HG02623 (cell line): ENCODE measurements at regions not wholly inside any gene's neighbourhood (a gene's known extent, or its start where the extent isn't known, plus 50 kb on each side); places are given as distances from the start of the nearest gene placed in this dataset.
"Not testable (repeated sequence)": the region's sequence is repeated elsewhere in the genome, so short reads cannot be mapped to it uniquely, and the experiment has no call there.

Experiments
- ATAC-seq: cut with Tn5 transposase; IDR thresholded peaks from one replicate; pipeline ENCODE4 v1.9.1; 2021; ENCODE audit warnings: moderate library complexity; ENCODE audit not compliant: unreplicated experiment

DNA sequence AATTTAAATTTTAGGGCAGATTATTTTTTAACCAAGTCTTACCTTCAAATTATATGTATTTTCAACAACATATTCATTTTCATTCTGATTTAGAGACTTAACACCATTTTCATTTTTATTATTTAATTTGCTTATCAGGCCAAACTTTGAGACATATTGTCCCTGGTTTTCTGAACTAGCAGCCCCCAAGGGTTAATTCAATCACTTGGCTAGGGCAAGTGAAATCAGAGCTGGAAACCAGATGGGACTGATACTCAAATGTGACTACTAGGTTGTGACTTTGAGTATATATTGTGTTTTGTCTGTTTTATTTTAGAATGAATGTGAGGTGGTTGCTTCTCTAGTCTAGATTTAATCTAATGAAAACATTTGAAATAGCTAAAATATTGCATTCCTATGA lies 198.9 kb upstream of the PTGFR start:
- ATAC-seq: no peak

DNA sequence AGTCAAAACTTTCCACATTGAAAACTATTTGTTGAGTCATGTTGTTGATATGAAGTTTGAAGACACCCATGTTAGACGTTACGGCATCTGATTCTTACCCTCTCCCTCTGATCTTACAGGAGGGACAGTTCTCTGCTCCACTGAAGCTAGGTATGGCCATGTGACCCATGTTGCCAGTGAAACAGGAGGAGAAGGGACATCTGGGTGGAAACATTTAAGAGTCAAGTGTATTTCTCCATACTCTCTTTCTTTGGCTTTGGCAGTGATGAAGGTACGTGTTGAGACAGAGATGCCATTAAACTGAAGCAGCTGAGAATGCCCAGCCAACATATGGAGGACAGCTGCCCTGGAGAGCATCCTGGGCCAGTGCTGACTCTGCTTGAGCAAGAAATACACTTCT lies 198.4 kb upstream of the PTGFR start:
- ATAC-seq: no peak

DNA sequence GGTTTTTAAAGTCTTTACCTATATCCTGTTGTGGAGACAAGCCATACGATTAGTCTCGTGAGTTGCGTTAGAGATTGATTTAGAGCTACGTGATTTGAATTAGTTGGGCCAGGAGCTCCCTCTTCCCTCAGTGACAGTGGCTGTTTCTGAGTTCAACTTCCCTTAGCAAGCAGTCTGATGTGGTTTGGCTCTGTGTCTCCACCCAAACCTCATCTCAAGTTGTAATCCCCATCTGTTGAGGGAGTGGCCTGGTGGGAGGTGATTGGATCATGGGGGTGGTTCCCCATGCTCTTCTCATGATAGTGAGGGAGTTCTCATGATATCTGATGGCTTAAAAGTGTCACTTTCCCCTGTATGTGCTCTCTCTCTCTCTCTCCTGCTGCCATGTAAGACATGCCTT lies 192.9 kb upstream of the PTGFR start:
- ATAC-seq: no peak

DNA sequence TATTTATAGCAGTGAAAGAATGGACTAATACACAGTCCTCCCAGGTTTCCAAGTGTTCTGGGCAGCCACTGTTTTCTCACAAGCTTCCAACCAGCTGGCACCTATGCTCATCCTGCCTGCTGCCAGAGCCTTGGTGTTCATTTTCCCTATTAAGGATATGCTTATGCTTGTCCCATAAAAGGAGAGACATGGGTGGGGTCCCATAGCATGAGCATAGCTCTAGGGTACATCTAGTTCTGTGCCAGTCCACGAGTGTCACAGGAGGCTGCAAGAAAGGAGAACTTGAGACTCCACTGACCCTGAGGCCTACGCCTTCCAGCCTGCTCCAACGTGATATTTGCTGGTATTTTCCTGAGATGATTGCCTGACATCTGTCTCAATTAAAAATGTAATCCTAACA lies 192.4 kb upstream of the PTGFR start:
- ATAC-seq: no peak

DNA sequence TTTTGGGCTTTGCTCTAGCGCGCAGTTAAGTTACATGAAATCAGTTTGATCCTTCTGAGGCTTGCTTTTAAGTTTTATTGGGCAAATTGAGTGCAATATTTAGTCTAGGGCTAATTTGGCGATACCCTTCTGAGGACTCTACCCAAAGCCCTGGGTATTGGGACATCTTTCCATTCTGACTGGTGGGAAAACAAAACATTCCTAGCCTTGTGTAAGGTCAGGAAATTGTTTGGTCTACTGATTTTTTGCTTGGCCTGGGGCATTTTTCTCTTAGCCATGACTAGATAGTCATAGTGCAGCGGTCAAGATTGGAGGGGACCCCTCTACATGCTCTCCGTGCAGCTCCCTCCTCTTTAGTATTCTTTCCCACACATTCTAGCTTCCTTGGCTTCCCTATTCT lies 189.6 kb upstream of the PTGFR start:
- no peak for ATAC-seq

DNA sequence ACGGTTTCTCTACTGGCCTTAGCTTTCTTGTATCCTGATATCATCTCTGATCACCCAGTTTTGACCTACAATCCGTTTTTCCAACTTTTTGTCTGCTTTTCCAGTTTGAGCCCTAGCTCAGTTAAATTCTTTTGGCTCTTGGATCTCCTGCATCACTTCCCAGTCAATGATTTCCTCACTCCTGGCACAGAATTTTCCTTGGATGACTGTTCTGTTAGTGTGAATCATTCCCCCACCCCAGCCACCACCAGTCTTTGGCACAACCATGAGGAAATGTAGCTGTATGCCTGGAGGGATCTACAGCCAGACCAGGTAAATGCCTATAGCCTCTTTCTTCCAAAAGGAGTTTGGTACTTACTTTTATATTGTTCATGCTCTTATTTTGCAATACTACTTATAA lies 187.2 kb upstream of the PTGFR start:
- no peak for ATAC-seq

DNA sequence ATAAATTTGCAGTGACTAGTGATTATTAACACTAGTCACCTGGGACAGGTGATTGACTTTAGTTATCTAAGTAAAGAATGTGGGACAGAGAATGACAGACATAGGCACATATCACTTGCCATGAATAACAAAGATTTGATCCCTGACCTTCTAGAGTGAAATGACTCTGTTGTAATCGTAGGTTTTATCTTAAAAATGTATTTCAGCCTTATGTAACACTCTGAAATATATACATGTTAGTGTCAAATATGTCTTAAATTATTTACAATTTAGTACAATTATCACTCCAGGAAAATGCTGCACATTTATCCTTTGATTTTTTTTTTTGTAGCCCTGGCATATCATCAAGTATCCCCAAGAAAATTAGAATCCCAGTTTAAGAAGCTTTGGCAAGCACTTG lies 186.4 kb upstream of the PTGFR start:
- ATAC-seq: no peak

DNA sequence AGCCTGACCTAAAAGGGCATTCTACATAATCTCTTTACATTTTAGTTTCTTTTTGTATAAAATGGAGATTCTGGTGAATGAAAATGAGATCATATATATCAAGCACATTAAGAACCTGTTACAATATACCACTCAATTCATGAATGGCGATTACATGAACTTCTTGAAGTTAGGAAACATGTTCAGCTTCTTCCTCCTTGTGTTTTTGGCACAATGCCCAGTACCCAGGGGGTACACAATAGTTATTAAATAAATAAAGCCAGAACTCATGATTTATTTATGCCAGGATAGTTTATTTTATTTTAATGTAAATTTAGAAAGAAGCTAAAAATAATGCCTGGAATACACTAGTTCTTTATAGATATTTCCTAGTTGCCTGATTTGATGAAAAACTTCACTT lies 186.0 kb upstream of the PTGFR start:
- no peak for ATAC-seq

DNA sequence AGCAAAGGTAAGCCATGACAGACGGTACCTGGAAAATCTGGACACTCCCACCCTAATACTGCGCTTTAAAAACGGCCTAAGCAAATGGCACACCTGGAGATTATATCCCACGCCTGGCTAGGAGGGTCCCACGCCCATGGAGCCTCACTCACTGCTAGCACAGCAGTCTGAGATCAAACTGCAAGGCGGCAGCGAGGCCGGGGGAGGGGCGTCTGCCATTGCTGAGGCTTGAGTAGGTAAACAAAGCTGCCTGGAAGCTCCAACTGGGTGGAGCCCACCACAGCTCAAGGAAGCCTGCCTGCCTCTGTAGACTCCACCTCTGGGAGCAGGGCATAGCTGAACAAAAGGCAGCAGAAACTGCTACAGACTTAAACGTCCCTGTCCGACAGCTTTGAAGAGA lies 180.5 kb upstream of the PTGFR start:
- not testable (repeated sequence) for ATAC-seq

DNA sequence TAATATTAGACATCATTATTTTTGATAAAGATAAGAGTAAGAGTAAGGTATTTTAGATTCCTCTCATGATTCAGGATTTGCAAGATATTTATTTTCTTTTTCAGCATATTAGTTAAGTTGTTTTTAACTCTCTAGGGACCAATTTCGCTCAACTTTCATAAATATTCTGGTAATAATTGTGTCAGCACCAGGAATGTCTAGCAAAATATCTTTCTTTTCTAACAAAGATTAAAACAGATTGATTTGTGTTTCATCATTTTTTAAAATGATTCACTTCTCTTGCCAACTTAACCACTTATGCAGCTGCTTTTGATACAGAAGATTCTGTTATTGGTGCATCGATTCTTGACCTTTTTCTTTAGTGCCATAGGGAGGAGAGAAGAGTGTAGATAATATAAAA lies 172.8 kb upstream of the PTGFR start:
- no peak for ATAC-seq

DNA sequence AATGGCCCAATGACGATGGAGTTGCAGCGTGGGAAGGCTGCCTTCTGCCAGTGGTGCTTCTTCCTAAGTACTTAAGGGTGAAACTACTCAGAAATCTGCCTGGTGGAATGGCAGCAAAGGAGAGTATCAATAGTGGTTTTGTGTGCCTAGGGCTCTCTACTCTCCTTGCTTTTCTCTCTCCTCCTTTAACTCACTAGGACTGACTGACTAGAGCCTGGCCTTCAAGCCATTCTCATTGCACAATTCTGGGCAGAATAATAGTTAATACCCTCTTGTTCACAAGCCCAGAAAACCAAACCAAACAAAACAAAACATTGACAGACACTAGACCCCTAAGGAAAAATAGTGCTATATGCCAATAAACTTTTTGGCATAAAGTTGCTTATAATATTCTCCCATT lies 171.2 kb upstream of the PTGFR start:
- no peak for ATAC-seq

DNA sequence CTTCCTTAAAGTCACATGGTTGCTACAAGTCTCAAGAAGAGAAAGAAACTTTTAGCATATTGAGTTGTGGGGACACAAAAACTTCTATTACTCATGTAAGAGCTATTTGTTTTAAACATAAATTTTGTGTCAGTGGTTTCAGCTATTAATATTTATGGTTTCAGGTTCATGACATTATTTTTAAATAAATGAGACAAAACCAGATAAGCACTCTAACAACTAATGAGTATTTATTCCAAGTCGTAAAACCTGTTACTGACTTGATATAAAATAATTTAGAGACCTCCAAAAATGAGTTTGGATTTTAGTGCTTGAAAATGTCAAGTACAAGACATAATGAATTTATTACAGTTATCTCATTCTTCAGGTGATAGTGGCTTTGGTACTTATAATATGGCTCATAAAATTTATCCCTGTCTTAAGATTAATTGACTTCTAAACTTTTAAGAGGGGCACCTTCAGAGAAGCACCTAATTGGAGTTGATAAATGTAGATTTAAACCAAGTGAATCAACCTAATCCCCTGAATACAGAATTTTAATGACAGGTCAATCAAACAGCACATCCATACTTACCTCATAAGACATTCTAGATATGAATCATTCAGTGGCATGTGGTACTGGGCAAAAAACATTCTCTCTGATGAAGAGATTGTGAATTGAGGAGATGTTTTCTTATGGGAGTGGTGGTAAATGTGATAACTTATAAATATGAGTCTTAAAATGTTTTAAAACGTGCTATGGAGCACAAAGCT lies 167.7 kb upstream of the PTGFR start:
- ATAC-seq: no peak

DNA sequence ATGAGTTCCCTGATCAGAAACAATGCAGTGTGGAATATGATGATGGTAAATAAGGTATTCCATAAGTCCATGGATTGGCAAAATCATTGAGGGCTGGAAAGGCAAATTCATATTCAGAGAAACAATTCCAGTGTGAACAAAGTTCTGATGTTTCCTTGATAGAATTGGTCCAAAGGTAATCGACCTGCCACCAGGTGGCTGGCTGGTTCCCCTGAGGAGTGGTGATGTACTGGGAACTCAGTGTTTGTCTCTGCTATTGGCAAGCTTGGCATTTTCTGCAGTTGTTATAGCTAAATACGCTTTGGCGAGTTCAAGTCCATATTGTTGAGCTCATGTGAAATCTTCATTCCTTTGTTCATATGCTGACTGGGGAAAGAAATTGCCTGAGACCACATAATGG lies 165.5 kb upstream of the PTGFR start:
- ATAC-seq: no peak

DNA sequence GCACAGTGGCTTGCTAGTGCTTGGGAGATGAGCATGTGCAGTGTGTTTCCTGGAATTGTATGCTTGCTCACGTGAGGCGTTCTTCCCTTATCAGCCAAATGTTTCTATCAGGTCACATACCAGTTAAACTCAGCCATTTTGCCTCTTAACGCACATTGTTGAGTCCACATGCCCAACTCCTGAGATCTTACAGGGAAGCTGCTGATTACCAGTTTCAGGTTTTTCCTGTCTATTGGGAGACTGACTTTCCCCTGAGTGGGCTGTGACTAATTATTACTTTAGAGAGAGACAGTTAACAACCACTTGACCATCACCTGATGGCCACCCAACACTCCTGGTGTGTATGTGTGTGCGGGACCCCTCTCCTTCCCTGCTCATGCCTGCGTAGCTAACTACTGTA lies 161.3 kb upstream of the PTGFR start:
- ATAC-seq: no peak

DNA sequence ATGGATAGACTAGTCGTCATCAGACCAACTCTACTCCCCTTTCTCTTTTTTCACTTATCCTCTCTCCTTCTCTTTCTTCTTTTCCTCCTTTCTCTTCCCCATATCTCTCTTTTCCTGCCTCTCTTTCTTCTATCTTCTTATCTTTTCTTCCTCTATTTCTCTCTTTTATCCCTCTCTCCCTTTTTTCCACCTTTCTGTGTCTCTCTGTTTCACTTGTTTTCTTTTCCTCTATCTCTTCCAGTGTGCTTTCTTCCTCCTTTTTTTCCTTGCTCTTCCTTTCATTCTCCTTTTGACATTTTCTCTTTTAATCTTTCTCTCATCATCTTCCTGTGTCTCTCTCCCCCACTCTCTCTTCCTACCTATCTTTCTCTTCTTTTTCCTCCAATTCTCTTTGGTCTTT lies 159.0 kb upstream of the PTGFR start:
- ATAC-seq: no peak

DNA sequence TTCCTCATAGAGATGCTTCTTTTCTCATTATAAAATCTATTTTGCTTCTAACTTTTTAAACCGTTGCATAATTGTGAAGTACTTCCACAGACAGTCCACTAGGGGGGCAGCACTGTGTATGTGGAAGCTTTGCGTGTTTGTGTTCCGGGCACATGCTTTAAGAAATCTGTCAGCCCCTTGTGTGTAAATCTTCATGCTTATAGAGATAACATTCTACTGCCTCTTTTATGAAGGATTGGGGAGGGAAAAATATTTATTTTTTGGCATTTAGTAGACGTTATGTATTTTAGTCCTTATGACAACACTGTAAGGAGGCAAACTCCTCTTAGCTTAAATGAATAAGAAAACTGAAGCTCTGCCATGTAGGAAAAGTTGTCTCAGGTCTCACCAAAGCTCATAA lies 157.3 kb upstream of the PTGFR start:
- ATAC-seq: peak; percentile 90

DNA sequence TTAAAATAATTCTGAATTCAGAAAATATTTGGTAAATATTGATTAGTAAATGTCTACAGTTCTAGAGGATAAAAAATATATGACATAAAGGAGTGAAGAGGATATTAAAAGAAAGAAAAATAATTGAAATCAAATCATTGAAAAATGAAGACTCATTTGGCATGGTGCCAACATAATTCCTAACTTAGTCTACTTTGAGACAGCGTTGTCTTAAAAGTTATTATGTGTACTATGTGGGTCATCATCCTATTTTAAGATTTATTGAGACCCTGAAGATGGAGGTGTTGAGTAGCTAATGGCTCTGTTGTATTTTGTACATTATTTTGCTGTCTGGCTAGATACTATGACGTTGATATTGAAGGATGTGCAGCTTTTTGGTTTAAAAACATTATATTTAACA lies 156.7 kb upstream of the PTGFR start:
- ATAC-seq: no peak

DNA sequence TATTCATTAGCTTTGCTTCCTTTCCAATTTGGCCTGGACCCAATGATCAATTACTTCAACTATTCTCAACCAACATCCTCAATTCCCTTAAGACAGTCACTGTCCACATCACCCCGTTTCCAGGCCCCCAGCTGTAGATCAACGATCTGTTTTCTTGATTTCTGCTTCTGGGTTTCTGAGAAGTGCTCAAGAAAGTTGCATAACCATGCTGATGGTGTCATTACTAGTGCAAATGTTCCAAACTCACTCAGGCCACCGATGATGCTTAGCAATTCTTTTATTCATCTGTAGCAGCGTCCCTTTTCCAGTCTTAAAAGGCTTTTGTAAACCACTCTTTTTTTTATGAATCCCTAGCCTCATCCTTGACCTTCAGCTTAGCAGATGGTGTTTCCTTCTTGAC lies 155.8 kb upstream of the PTGFR start:
- ATAC-seq: no peak

DNA sequence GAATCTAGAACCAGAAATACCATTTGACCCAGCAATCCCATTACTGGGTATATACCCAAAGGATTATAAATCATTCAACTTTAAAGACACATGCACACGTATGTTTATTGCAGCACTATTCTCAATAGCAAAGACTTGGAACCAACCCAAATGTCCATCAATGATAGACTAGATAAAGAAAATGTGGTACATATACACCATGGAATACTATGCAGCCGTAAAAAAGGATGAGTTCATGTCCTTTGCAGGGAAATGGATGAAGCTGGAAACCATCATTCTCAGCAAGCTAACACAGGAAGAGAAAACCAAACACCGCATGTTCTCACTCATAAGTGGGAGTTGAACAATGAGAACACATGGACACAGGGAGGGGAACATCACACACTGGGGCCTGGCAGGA lies 154.0 kb upstream of the PTGFR start:
- not testable (repeated sequence) for ATAC-seq

DNA sequence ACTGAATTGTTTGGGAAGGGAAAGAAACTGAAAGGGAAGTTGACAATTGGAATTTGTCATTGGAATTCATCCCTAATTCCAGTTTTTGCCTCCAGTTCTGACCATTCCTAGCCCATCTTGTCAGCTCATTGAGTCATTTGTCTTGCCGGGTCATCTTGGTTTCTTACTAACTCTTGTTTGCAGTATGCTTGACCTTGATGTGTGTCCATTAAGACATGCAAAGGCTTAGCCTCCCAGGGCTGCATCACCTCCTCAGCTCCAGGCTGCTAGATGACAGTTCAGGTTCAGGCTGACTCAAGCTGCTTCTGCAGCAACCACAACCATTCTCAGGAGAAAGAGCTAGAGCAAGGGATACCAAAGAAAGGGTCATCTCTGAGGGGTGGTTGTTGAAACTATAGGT lies 151.3 kb upstream of the PTGFR start:
- no peak for ATAC-seq

DNA sequence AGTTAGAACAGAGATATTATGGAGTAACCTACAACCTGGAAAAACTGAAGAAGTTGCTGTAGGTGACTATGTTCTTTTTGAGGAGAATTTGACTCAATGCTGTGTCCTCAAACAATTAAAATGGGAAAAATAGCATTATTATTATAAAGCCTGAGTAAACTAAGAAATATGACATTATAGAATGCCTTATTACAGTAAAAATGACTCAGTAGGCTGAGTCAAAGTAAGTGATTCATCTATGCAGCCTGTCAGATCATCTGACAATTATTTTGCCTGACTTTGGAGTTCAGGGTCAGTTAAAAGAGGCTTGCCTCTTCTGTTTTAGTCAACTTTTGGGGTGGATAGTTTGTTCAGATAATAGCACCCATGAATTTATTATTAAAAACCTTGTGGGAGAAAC lies 150.8 kb upstream of the PTGFR start:
- no peak for ATAC-seq

DNA sequence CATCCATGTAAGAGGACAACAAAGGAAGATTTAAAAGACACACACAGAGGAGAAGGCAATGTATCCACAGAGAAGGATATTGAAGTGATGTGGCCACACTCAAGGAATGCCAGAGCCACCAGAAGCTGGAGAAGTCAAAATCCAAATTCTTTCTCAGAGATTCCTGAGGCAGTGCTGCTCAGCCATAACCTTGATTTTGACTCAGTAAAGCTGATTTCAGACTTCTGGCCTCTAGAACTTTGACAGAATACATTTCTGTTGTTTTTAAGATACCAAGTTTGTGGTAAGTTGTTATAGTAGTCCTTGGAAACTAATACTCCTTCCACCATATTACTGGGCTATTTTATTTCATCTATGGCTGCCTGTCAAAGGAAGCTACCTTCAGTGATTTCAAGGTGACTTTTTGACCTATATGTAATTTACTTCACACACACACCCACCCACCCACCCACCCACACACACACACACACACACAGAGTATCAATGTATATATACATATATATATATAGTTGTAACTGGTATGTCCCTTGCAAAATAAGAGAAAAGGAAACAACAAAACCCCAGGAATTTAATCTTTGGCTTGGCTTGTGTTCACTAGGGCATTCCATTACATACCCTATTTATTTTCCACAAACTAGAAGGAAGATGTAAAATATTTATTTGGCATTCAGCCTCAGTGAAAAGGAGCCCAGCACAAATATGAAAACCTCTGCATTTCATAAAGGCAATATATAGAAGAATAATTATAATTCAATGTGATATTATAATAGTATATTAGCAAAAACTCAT lies 142.1 kb upstream of the PTGFR start:
- ATAC-seq: no peak
